GM18520 (cell line): ENCODE measurements at regions not wholly inside any gene's neighbourhood (a gene's known extent, or its start where the extent isn't known, plus 50 kb on each side); places are given as distances from the start of the nearest gene placed in this dataset.
"Not testable (repeated sequence)": the region's sequence is repeated elsewhere in the genome, so short reads cannot be mapped to it uniquely, and the experiment has no call there.

Experiments used
- ATAC-seq: cut with Tn5 transposase; IDR thresholded peaks from one replicate; pipeline ENCODE4 v1.9.1; 2021; ENCODE audit not compliant: unreplicated experiment

GRCh38 chr3:76311941-76312340 is 526.6 kb upstream of the ZNF717 start:
- ATAC-seq = no peak

GRCh38 chr3:76315906-76316305 is 530.6 kb upstream of the ZNF717 start:
- ATAC-seq = not testable (repeated sequence)

GRCh38 chr3:76321614-76322013 is 536.3 kb upstream of the ZNF717 start:
- ATAC-seq = no peak

GRCh38 chr3:76324101-76324500 is 538.8 kb upstream of the ZNF717 start:
- ATAC-seq = no peak

- no peak for ATAC-seq
Observed at GRCh38 chr3:76345878-76346277, 560.5 kb upstream of the ZNF717 start.

- no peak for ATAC-seq
Observed at GRCh38 chr3:76346690-76347089, 561.3 kb upstream of the ZNF717 start.

- ATAC-seq = no peak
Observed at GRCh38 chr3:76349715-76350480, 564.5 kb upstream of the ZNF717 start.

GRCh38 chr3:76352051-76352450 is 566.7 kb upstream of the ZNF717 start:
- ATAC-seq = no peak

GRCh38 chr3:76352511-76353284 is 567.3 kb upstream of the ZNF717 start:
- no peak for ATAC-seq

GRCh38 chr3:76353683-76354082 is 568.3 kb upstream of the ZNF717 start:
- no peak for ATAC-seq

GRCh38 chr3:76361010-76361409 is 575.7 kb upstream of the ZNF717 start:
- no peak for ATAC-seq

- no peak for ATAC-seq
Observed at GRCh38 chr3:76362643-76363042, 577.3 kb upstream of the ZNF717 start.

GRCh38 chr3:76365275-76365674 is 579.9 kb upstream of the ZNF717 start:
- ATAC-seq = no peak

- no peak for ATAC-seq
Observed at GRCh38 chr3:76367281-76367680, 581.9 kb upstream of the ZNF717 start.

GRCh38 chr3:76369170-76369569 is 583.8 kb upstream of the ZNF717 start:
- no peak for ATAC-seq

GRCh38 chr3:76370749-76371520 is 585.6 kb upstream of the ZNF717 start:
- ATAC-seq = no peak

- no peak for ATAC-seq
Observed at GRCh38 chr3:76372497-76372896, 587.1 kb upstream of the ZNF717 start.

GRCh38 chr3:76377074-76377473 is 591.7 kb upstream of the ZNF717 start:
- ATAC-seq = no peak

- ATAC-seq = no peak
Observed at GRCh38 chr3:76378789-76379188, 593.4 kb upstream of the ZNF717 start.

- ATAC-seq = no peak
Observed at GRCh38 chr3:76383781-76384180, 598.4 kb upstream of the ZNF717 start.

GRCh38 chr3:76387000-76387399 is 601.7 kb upstream of the ZNF717 start:
- ATAC-seq = no peak

- no peak for ATAC-seq
Observed at GRCh38 chr3:76400141-76400540, 614.8 kb upstream of the ZNF717 start.
